GM23248 (cell line): ENCODE measurements at regions not wholly inside any gene's neighbourhood (a gene's known extent, or its start where the extent isn't known, plus 50 kb on each side); places are given as distances from the start of the nearest gene placed in this dataset.

Experiments
- EZH2 ChIP-seq: fragments of 200-600 bp; sonication (generic); IDR thresholded peaks from 2 replicates; pipeline ENCODE4 v1.6.1; 2018; ENCODE audit warnings: antibody characterized with exemption, mild to moderate bottlenecking; ENCODE audit not compliant: insufficient read depth, poor library complexity, severe bottlenecking
- EZH2phosphoT487 ChIP-seq: fragments of 200-600 bp; sonication (generic); IDR thresholded peaks from 2 replicates; pipeline ENCODE4 v1.6.1; 2018; ENCODE audit warnings: antibody characterized with exemption, moderate library complexity, mild to moderate bottlenecking, low read depth; ENCODE audit not compliant: insufficient read depth

- TF ChIP-seq EZH2phosphoT487 (no peak), EZH2 (no peak)
Observed at GRCh38 chr5:7245121-7245651, 150.8 kb upstream of the ADCY2 start.
